Glomerular visceral epithelial cell (primary cell): ENCODE measurements at regions not wholly inside any gene's neighbourhood (a gene's known extent, or its start where the extent isn't known, plus 50 kb on each side); places are given as distances from the start of the nearest gene placed in this dataset.

Experiments used
- DNase-seq: peaks from one replicate; pipeline ENCODE4 v3.0.0-alpha.2; 2016; ENCODE audit errors: extremely low spot score

DNA sequence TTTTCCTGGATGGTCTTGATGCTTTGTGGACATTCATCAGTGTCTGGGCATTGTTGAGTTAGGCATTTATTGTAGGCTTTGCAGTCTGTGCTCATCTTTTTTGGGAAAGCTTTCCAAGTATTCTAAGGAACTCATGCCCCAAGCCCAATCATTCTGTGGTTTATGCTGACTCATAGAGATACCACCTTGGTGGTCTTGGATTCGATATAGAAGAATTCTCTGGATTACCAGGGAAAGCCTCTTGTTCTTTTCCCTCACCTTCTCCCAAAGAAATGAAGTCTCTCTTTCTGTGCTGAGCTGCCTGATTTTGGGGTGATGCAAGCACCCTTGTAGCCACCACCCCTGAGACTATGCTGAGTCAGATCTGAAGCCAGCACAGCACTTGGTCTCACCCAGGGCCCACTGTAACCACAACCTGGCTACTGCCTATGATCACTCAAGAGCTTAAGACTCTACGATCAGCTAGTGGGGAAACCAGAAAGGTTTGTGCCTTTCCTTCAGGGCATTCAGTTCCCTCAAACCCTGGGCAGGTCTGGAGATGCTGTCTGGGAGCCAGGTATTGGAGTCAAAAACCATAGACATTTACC, 422.6 kb downstream of the NUF2 start:
- no peak for DNase-seq

DNA sequence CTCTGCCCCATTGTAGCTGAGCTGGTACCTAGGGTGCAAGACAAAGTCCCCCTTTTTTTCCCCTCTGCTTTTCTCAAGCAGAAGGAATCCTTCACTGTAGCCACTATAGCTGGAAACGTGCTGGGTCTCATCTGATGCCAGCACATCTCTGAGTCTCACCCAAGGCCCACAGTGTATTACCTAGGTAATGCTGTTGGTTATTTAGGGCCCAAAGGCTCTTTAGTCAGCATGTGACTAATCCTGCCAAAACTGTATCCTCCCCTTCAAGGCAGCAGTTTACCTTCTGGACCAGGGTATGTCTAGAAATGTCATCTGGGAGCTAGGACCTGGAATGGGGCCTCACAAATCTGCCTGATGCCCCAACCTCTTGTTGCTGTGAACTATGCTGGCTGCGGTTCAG, 423.4 kb downstream of the NUF2 start:
- DNase-seq, result no peak

DNA sequence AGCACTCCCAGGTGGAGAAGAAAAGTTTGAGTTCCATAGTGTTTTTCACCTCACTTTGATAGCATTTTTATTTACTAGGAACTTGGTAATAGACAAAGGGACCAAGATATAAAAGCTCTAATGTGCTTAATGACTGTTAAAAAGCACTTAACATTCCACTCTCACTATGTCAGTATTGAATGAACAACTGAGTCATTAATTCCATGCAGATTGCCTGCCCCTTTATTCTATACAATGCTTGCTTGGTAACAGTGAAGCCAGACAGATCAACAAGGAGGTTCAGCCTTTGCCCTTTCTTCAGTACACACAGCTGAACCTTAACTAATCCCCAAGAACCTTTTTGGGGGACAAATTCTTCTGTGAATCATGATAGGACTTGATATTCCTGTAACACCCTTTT, 425.5 kb downstream of the NUF2 start:
- DNase-seq, result no peak

DNA sequence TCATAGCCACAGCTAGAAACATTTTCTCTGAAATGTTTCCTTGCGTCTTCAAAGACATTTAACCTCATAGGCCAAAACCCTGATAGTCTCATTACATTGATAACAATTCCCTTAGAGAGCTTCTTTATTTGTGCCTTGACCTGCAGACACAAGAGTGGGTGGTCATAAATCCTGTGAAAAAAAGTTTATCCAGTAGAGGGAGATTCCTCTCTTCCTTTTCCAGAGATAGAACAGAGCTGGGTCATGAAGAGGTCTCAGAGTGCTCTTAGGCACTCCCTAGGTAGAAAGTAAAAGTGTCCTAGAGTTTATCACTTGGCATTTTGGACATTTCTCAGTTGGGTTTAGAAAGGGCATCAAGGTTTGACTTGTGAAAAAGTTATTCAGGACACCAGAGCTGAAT, 426.1 kb downstream of the NUF2 start:
- no peak for DNase-seq

DNA sequence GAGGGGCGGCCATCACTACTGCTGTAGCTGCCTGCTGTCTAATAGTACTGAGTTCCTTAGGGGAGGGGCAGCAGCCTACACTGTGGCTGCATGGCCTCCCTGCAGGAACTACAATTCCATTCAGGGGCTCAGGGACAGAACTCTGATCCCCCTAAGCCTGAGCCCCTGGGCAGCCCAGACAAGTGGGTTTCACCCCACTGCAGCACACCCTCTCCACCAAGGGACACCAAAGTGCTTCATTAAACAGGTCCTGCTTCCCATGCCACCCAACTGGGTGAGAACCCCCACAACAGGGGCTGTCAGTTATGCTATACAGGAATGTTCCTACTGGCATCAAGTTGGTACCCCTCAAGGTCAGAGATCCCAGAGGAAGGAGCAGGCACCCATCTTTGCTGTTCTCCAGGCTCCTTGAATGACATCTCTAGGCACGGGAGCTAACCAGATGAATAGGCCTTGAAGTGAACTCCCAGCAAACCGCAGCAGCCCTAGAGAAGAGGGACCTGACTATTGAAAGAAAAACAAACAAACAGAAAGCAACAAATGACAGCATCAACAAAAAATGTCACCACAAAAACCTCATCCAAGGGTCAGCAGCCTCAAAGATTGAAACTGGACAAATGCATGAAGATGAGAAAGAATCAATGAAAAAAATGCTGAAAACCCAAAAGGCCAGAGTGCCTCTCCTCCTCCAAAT, 437.4 kb downstream of the NUF2 start:
- DNase-seq, result no peak

DNA sequence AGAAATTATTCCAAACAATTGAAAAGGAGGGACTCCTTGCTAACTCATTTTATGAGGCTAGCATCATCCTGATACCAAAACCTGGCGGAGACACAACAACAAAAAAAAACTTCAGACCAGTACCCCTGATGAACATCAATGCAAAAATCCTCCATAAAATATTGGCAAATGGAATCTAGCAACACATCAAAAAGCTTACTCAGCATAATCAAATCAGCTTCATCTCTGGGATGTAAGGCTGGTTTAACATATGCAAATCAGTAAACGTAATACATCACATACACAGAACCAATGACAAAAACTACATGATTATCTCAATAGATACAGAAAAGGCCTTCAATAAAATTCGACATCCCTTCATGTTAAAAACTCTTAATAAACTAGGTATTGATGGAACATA, 440.1 kb downstream of the NUF2 start:
- no peak for DNase-seq

DNA sequence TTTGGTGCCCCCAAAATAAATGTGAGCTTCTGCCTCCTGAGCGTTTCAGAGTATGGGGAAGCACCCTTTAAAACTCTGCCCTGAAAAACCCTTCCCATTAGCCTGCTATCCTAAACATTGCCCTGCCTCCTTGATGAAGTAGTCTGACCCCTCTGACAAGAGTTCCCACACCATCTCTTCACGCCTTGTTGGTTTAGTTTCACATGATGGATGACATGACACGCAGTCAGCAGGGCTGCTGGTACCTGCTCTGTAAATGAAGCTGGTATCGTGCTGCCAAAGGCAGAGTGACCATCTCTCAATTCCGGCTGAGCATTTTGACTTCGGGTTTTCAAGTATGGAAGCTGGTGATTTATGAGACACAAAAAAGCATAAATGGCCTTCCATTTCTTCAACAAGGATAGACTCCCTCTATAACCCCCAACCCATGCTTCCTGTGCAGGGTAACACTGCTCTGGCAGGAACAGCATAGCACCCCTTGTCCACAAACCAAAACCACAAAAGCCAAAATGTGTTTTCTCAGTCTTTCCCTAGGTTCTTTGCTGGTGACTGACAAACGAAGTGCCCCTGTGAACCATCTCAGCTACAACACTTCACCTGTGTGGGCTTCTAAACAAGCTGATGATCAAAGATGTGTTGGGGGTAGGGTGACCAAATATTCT, 444.6 kb downstream of the NUF2 start:
- DNase-seq, result no peak

DNA sequence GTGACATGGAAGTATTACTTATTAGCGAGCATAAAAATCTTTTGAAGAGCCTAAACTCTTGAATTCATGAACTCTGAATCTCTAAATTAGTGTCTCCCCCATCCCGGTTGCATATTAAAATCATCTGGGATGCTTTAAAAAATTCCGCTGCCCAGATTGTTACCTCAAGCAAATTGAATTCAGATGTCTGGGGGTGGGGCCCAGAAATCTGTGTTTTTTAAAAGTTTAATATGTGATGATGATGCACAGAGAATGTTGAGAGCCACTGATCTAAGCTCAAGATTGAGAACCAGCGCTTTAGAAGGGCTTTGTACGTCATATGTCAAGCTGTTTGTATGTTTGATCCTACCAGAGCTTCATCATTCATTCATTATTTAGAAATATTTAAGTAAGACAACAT, 446.8 kb downstream of the NUF2 start:
- DNase-seq, result no peak

DNA sequence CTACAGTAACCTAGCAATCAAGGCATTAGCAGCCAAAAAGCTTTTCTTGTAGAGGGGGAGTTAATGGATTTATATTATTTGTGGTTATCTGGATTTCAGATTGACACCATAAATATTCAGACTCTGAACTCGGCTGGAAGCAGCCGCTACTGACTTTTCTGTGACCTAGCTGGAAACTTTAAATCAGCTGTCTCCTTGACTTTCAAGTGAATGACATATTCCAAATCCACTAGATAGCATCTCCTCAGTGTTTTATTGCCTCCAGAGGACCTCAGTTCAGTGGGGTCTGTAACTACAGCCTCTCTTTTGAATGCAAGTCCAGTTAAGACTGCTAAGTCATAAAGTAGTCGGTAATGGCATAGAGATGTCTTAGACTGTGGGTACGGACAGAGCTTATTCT, 448.5 kb downstream of the NUF2 start:
- DNase-seq, result no peak

DNA sequence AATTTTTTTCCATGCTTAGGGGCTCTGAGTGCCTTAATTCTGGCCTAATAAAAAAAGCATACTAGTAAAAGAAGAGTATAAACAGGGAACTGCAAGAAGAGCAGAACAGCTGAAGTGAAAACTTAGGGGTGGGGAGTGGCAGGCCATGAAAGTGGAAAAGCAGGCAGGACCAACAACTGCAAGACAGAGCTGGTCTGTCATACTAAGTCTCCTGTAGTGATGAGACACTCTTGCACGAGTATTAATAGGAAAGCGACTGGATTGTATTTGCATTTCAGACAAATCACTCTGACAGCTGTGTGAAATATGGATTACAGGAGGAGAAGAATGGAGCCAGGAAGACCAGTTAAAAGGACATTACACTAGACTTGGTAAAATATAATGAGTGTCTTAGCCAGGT, 449.9 kb downstream of the NUF2 start:
- no peak for DNase-seq

DNA sequence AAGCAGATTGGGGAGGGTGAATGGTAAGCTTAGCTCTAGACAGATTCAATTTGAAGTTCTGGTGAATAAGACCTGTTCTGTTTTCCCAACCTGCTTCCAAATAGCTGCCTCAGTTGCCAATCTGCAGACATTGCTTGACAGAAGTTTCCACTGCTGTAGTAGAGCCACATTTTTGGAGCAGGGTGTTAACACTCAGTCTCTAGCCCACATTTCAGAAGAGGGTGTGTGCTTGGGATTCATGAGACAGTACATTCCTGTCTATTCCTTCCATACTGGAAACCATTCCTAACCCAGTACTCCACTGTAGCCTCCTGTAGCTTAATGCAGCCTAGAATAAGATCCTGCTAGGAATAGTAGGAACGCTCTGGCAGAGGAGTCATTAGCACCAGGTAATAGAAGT, 450.5 kb downstream of the NUF2 start:
- DNase-seq, result no peak

DNA sequence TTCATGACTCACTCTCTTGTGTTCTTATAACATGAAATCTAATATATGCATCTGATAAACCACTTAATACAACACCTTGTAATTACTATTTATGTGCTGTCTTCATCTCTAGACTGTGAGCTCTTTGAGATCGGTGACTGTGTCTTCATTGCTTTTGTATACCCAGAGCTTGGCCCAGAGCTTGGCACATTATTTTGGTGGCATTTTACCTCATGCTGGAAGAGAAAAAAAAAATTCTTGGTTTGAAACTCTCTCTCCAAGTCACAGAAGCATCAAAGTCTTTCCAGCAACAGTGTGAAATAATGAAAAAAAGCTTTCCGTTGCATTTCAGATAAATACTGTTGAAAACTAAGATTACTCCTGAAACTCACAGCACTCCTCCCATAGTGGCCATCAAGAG, 451.6 kb downstream of the NUF2 start:
- no peak for DNase-seq

DNA sequence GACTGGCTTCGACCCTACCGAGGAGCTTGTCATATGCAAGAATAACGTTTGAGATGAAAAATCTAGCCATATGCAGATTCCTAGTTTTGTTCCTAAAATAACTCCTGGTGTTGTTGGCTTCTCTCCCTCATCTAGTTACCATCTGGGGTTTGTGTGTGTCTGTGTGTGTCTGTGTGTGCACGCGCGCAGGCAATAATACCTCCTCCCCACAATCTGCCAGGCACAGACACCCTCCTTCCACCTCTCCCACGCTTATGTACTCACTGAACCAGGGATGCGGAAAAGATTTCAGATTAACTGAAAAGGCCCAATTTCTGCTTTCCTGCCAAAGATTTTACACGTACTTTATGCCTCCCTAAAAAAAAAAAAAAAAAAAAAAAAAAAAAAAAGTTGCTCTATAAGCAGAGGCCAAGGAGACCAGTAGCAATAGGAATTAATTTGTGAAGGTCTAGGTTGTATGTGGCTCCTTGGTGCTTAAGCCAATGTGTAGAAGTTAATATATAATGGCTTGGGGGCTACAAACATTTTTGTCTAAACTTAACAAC, 452.7 kb downstream of the NUF2 start:
- no peak for DNase-seq

DNA sequence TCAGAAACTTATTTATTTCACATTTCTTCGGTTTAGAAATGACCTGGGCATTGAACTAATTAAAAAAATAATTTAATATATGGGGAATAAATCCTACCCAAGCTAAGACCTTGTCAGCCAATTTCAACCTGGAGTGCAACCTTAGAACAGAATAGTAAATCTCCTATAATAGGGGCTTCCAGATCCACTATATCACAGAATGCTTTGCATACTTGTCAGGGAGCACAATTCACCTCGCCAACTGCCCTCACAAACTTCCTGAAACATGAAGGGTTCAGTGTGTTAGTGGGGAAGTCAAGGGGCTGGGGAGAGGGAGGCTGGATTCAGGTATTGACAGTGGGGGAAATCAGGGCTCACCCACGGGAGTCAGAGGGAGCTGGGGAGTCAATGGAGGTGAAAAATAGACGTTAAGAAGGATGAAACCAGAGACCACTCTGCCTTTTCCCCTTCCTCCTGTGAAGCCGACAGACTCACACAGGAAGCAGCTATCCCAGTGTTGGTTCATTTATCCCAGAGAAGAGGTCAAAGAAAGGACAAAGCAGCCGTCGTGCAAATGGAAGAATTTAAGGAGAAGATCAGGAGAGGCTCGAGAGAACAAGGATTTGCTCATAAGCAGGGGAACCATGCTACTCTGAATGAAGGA, 453.3 kb downstream of the NUF2 start:
- DNase-seq, result no peak

DNA sequence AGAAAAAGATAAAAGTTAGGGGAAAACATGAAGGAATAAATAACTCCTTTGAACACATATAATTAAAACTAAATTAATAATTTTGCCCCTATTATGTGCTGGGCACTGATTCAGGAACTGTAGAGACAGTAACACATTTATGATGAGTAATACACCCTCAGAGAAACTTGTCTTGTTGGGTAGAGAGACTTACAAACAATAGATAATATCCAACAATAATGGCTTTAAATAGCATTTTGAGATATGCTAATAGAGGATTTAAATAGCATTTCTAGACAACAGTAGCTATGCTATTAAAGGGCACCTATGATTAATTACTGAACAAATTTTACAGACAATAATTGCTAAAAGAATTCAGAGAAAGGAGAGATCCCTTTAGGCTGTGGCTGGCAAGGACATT, 455.5 kb downstream of the NUF2 start:
- no peak for DNase-seq

DNA sequence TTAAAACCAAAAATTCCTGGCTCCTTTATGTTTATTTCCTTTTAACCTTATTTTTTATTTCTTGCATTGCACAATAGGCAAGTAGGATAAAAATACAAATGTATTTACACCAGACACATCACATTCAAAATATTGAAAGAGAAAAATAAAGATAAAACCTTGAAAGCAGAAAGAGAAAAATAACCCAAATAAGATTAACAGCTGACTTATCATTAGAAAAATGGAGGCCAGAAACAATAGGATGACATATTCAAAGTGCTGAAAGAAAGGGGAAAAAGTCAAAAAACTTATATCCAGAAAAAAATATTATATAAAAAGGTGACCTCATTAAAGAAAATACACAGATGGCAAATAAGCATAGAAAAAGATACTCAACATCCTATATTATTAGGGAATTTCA, 459.4 kb downstream of the NUF2 start:
- DNase-seq, result no peak

DNA sequence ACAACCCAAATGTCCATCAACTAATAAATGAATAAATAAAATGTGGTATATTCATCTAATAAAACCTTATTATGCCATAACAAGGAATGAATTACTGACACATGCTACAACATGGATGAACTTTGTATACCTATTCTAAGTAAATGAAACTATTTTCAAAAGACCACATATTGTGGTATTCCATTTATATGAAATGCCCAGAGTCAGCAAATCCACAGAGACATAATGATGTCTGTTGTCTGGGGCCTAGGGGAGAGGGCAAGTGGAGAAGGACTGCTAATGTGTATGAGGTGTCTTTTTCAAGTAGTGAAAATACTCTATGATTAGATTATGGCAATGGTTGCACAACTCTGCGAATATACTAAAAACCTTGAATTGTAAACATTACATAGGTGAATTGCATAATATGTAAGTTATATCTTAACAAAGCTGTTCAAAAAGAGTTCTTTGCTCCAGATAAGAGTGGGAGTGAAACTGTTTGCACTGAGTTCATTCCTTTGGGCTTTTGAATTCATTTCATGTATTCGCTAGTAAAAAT, 464.2 kb downstream of the NUF2 start:
- no peak for DNase-seq

DNA sequence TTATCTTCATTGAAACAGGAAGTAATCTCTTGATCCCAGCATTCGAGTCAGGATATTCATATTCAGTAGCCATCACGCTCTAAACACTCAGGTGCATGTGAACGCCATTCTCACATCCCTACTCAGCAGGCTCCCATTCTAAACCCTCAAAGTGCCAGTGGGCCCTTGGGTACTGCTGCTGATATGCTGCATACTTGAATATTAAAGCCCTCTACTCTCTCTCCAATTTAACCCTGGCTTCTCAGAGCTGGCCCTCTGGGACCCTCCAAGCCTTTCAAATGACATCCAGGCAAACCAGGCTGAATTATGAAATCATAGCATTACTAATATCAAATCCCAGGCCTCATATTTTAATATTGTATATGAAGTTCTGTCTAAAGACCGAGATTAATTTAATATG, 468.2 kb downstream of the NUF2 start:
- DNase-seq, result no peak

DNA sequence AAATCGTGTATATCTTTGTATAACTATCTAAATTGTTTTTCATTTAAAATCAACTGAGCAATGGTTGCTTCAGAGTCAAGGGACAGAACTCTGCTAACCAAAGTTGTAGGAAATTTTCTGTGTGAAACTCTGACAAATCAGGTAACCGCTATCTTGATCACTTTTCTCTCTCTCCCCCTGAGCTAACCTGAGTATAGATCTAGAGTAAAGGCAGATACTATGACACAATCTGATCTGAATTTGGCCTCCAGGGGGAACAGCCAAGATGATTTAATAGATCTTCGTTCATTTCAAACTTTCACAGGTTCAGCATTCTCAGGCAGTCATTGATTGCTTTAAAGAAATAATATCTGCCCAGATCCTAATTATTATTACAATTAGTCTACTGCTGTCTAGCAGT, 472.8 kb downstream of the NUF2 start:
- no peak for DNase-seq

DNA sequence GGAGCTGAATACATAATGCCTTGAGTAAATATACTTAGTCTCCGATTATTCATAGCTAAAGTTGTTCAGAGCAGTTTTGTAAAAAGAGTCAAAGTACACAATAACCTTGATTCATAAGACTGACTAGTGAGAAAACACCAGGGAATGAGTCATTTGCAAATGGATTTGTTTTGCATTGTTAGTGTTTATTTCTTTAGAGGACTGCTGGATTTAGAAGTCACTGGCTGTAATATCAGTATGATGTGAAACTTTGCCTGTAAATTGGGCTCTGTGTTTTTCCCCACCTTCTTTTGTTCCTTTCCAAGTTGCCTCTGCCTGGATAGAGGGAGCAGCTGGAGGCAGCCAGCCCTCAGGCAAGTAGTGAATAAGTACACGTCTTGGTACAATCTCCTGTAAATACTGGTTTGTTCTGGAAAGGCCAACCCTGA, 474.7 kb downstream of the NUF2 start:
- DNase-seq, result no peak

DNA sequence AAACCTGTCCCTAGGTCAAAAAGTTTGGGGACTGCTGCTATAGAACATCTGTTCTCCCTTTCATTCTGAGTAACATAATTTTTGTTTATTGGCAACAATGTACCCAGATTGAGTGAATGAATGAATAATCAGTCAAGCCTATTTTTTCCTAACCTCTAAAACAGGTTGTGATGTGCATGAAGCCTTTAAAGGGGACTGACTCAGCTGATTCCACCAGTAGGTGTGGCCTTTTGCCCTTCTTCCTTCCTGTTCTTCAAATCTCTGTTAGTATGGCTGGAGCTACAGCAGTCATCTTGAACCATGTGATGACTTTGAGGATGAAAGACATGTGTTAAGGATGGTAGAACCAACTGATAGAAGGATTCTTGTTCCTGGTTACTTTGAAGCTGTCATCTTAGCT, 476.1 kb downstream of the NUF2 start:
- DNase-seq, result no peak

DNA sequence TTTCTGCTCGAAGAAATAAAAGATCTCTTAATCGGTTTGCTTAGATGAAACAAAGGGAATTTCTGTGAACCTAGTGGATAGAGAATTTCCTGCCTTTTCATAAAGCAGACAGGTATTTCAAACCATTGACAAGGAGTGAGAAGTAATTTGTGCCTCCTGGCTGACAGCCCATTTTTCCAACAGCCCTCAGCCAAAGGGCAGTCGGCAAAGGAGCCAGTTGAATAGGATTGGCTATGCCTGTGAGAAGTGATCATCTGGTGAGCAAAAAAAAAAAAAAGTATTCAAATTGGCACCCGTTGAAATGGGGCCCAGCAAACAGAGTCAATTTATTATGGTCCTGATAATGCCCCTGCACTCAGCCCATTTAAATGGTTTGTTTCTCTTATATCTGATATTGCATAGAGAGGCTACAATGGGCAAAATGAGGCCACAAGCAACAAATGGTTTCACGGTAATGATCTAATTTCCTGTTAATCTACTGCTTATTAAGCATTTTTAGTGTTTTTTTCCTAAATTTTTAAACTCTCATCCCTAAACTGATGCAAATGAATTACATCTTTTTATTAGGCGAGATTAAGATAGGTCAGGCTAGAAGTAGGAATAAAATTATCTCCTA, 477.5 kb downstream of the NUF2 start:
- no peak for DNase-seq
